Effector CD4-positive, alpha-beta T cell (primary cell): ENCODE measurements at regions not wholly inside any gene's neighbourhood (a gene's known extent, or its start where the extent isn't known, plus 50 kb on each side); places are given as distances from the start of the nearest gene placed in this dataset.
"Not testable (repeated sequence)": the region's sequence is repeated elsewhere in the genome, so short reads cannot be mapped to it uniquely, and the experiment has no call there.

Source experiments
- DNase-seq: peaks from one replicate; pipeline ENCODE4 v3.0.0-alpha.2; 2020

GRCh38 chr19:28726533-28727479, 486.1 kb downstream of the UQCRFS1 start:
- no peak for DNase-seq

GRCh38 chr19:28718909-28719308, 494.0 kb downstream of the UQCRFS1 start:
- no peak for DNase-seq

GRCh38 chr19:28715157-28715556, 497.8 kb downstream of the UQCRFS1 start:
- no peak for DNase-seq

- DNase-seq = no peak
These were observed 501.5 kb downstream of the UQCRFS1 start for GRCh38 chr19:28711411-28711810.

- no peak for DNase-seq
These were observed 502.7 kb downstream of the UQCRFS1 start for GRCh38 chr19:28710278-28710677.

- DNase-seq = no peak
These were observed 506.3 kb downstream of the UQCRFS1 start for GRCh38 chr19:28706693-28707092.

GRCh38 chr19:28705008-28705407, 507.9 kb downstream of the UQCRFS1 start:
- no peak for DNase-seq

- DNase-seq = no peak
These were observed 509.5 kb downstream of the UQCRFS1 start for GRCh38 chr19:28703400-28703956.

GRCh38 chr19:28701491-28701890, 511.5 kb downstream of the UQCRFS1 start:
- no peak for DNase-seq

GRCh38 chr19:28700176-28700575, 512.8 kb downstream of the UQCRFS1 start:
- no peak for DNase-seq

GRCh38 chr19:28697308-28697707, 515.6 kb downstream of the UQCRFS1 start:
- DNase-seq = no peak

GRCh38 chr19:28694812-28695211, 518.1 kb downstream of the UQCRFS1 start:
- DNase-seq = no peak

- no peak for DNase-seq
These were observed 521.3 kb downstream of the UQCRFS1 start for GRCh38 chr19:28691683-28692082.

GRCh38 chr19:28689464-28689863, 523.5 kb downstream of the UQCRFS1 start:
- DNase-seq = not testable (repeated sequence)

GRCh38 chr19:28687296-28687695, 525.7 kb downstream of the UQCRFS1 start:
- no peak for DNase-seq

GRCh38 chr19:28686756-28687155, 526.2 kb downstream of the UQCRFS1 start:
- DNase-seq = no peak

- no peak for DNase-seq
These were observed 527.1 kb downstream of the UQCRFS1 start for GRCh38 chr19:28685802-28686201.

GRCh38 chr19:28685077-28685476, 527.9 kb downstream of the UQCRFS1 start:
- not testable (repeated sequence) for DNase-seq

- DNase-seq = no peak
These were observed 532.8 kb downstream of the UQCRFS1 start for GRCh38 chr19:28680111-28680510.

GRCh38 chr19:28670836-28671235, 542.1 kb downstream of the UQCRFS1 start:
- no peak for DNase-seq

- no peak for DNase-seq
These were observed 543.1 kb downstream of the UQCRFS1 start for GRCh38 chr19:28669804-28670203.

GRCh38 chr19:28667348-28667977, 545.5 kb downstream of the UQCRFS1 start:
- no peak for DNase-seq

- no peak for DNase-seq
These were observed 547.2 kb downstream of the UQCRFS1 start for GRCh38 chr19:28665748-28666147.

- DNase-seq = no peak
These were observed 556.3 kb downstream of the UQCRFS1 start for GRCh38 chr19:28656644-28657043.
